SU-DHL-6 (cell line): ENCODE measurements at regions not wholly inside any gene's neighbourhood (a gene's known extent, or its start where the extent isn't known, plus 50 kb on each side); places are given as distances from the start of the nearest gene placed in this dataset.

Experiments used
- H2AFZ ChIP-seq: fragments of 200-600 bp; sonication (generic); 2 replicates; pipeline ENCODE4 v1.6.1; 2014; ENCODE audit warnings: low read depth, mild to moderate bottlenecking, moderate library complexity, mixed read lengths, antibody characterized with exemption, low read length; ENCODE audit not compliant: severe bottlenecking
- H3F3A ChIP-seq: fragments of 200-600 bp; shearing (Covaris generic); 2 replicates; pipeline ENCODE4 v1.6.0; 2016; ENCODE audit warnings: antibody characterized with exemption, mild to moderate bottlenecking; ENCODE audit not compliant: insufficient read depth
- H3K27ac ChIP-seq: fragments of 200-600 bp; sonication (generic); 2 replicates; pipeline ENCODE4 v1.5.1; 2016; ENCODE audit warnings: low read depth, mild to moderate bottlenecking, low read length, moderate library complexity, mixed read lengths
- H3K27me3 ChIP-seq: fragments of 200-600 bp; sonication (generic), shearing (Covaris generic); 2 replicates; pipeline ENCODE4 v1.6.0; 2014; ENCODE audit warnings: mild to moderate bottlenecking, low read length
- H3K36me3 ChIP-seq: fragments of 200-600 bp; sonication (generic); 2 replicates; pipeline ENCODE4 v1.6.1; 2014; ENCODE audit warnings: mild to moderate bottlenecking, low read length, mixed read lengths
- H3K4me2 ChIP-seq: fragments of 300-600, 200-600 bp; shearing (Covaris generic), sonication (generic); 2 replicates; pipeline ENCODE4 v1.6.0; 2014; ENCODE audit warnings: low read length, low read depth, mild to moderate bottlenecking; ENCODE audit not compliant: poor library complexity, severe bottlenecking
- H3K4me3 ChIP-seq: fragments of 200-600 bp; sonication (generic); 2 replicates; pipeline ENCODE4 v1.5.1; 2014; ENCODE audit warnings: antibody characterized with exemption, low read length, mild to moderate bottlenecking, mixed read lengths; ENCODE audit not compliant: insufficient read depth, poor library complexity, severe bottlenecking
- H3K79me2 ChIP-seq: fragments of 200-600 bp; sonication (generic); 2 replicates; pipeline ENCODE4 v1.6.1; 2014; ENCODE audit warnings: mild to moderate bottlenecking, low read length, moderate library complexity; ENCODE audit not compliant: insufficient read depth
- H3K9ac ChIP-seq: fragments of 200-600 bp; sonication (generic); 2 replicates; pipeline ENCODE4 v1.7.0; 2014; ENCODE audit warnings: mild to moderate bottlenecking, low read length
- H3K9me2 ChIP-seq: fragments of 200-600 bp; sonication (generic); replicated peaks from 2 replicates; pipeline ENCODE4 v1.6.1; 2014; ENCODE audit warnings: low read length; ENCODE audit not compliant: insufficient read depth
- H3K9me3 ChIP-seq: fragments of 200-600 bp; sonication (generic); 2 replicates; pipeline ENCODE4 v1.6.1; 2014; ENCODE audit warnings: low read length, mixed read lengths; ENCODE audit not compliant: insufficient read depth
- H4K20me1 ChIP-seq: fragments of 200-600 bp; sonication (generic); 2 replicates; pipeline ENCODE4 v1.6.1; 2014; ENCODE audit warnings: low read depth, mild to moderate bottlenecking, antibody characterized with exemption, low read length, moderate library complexity, mixed read lengths
- EZH2phosphoT487 ChIP-seq: fragments of 200-600 bp; sonication (generic), shearing (Covaris generic); conservative IDR thresholded peaks from 2 replicates; pipeline ENCODE4 v1.6.1; 2018; ENCODE audit warnings: mild to moderate bottlenecking, antibody characterized with exemption, low read length, moderate library complexity, mixed read lengths
- TF ChIP-seq, protein P1 (sequence below): fragments of 200-600 bp; sonication (generic); IDR thresholded peaks from one replicate; pipeline ENCODE4 v1.5.1; 2017; ENCODE audit warnings: antibody characterized with exemption, mild to moderate bottlenecking, low read length, moderate library complexity; ENCODE audit not compliant: insufficient read depth, poor library complexity, severe bottlenecking

DNA sequence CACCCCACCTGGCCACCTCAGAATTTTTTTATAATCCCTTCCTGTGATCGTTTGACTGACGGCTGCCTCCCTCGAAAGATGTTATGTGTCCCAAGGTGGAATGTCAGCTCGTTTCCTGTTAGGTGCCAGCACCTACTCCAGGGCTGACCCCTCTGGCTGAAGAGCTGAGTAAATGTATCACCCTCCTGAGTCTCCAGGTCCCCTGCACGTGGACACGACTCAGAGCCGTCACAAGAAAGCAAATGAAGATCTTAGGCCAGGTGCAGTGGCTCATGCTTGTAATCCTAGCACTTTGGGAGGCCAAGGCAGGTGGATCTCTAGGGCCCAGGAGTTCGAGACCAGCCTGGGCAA, 273.2 kb downstream of the C16orf95 start:
- Histone ChIP-seq H3K27ac (no peak overlapping the region), H3K4me2 (no peak overlapping the region), H3K4me3 (no peak overlapping the region), H3F3A (no peaks in the 10 kb centered on the region), H4K20me1 (no peaks in the 10 kb centered on the region), H3K9me2 (no peaks in the 10 kb centered on the region), H2AFZ (no peak overlapping the region), H3K9me3 (no peaks in the 10 kb centered on the region), H3K9ac (no peak overlapping the region), H3K79me2 (no peaks in the 10 kb centered on the region), H3K27me3 (no peaks in the 10 kb centered on the region), H3K36me3 (no peaks in the 10 kb centered on the region)
- TF ChIP-seq EZH2phosphoT487 = no peak
- TF ChIP-seq, protein P1, sequence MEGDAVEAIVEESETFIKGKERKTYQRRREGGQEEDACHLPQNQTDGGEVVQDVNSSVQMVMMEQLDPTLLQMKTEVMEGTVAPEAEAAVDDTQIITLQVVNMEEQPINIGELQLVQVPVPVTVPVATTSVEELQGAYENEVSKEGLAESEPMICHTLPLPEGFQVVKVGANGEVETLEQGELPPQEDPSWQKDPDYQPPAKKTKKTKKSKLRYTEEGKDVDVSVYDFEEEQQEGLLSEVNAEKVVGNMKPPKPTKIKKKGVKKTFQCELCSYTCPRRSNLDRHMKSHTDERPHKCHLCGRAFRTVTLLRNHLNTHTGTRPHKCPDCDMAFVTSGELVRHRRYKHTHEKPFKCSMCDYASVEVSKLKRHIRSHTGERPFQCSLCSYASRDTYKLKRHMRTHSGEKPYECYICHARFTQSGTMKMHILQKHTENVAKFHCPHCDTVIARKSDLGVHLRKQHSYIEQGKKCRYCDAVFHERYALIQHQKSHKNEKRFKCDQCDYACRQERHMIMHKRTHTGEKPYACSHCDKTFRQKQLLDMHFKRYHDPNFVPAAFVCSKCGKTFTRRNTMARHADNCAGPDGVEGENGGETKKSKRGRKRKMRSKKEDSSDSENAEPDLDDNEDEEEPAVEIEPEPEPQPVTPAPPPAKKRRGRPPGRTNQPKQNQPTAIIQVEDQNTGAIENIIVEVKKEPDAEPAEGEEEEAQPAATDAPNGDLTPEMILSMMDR = no peak

DNA sequence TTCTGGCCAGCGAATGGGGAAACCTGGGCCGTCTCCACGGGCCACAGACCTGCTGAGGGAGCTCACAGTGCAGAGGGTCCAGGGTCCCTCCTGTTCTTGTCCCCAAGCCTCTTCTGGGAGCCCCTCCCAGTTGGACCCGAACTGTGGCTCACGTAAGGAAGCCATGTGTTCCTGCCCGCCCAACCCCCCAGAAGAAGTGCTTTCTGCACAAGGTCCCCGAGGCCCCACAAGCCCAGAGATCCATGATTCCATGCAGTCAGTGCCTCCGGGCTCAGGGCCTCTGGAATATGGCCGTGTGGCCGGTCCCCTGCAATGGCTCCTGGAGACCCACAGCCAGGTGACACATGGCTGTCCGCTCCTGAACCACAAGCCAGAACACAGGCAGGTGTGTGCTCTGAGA, 272.4 kb downstream of the C16orf95 start:
- Histone ChIP-seq H4K20me1 (no peaks in the 10 kb centered on the region), H3F3A (no peaks in the 10 kb centered on the region), H3K9me2 (no peaks in the 10 kb centered on the region), H3K9me3 (no peaks in the 10 kb centered on the region), H3K9ac (no peak overlapping the region), H2AFZ (no peak overlapping the region), H3K4me3 (no peak overlapping the region), H3K4me2 (no peak overlapping the region), H3K36me3 (no peaks in the 10 kb centered on the region), H3K27me3 (no peaks in the 10 kb centered on the region), H3K79me2 (no peaks in the 10 kb centered on the region), H3K27ac (no peak overlapping the region)
- TF ChIP-seq, protein P1 = no peak
- no peak for TF ChIP-seq EZH2phosphoT487

DNA sequence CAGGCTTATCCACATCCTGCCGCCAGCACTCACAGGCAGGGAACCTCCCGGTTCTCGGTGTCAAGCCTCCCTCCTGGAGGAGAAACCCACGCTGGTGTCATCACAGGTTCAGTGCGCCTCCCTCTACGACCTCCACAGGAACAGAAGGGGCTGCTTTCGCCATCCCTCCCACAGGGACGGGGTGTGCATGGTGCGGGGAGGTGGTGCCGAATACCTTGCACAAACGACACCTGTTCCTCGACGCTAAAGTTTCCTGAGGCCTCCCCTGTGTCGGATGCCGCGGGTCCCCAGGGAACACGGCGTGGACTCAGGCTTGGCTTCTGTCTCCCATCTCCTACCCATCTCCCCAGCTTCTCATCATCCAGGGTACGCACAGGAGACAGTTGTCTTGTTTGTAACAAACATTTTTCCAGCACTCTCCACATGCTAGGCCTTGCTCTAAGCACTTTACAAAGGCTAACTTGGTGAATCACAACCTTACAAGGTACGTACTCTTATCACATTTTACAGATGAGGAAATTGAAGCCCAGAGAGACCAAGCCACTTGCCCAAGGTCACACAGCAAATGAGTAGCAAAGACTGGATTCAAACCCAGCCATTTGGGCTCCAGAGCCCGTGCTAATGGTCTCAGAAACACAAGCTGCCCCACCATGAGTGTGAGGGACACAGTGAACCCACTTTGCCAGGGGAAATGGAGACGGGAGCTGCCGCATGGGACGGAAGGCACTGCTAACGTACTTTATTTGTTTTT, 271.6 kb downstream of the C16orf95 start:
- no peak for TF ChIP-seq EZH2phosphoT487
- TF ChIP-seq, protein P1 = no peak
- H3K36me3 ChIP-seq = no peaks in the 10 kb centered on the region
- no peak overlapping the region for H2AFZ ChIP-seq
- H3K4me3 ChIP-seq = no peak overlapping the region
- no peak overlapping the region for H3K4me2 ChIP-seq
- no peak overlapping the region for H3K9ac ChIP-seq
- H3K27me3 ChIP-seq = no peaks in the 10 kb centered on the region
- no peaks in the 10 kb centered on the region for H3K79me2 ChIP-seq
- no peak overlapping the region for H3K27ac ChIP-seq
- no peaks in the 10 kb centered on the region for H3F3A ChIP-seq
- no peaks in the 10 kb centered on the region for H4K20me1 ChIP-seq
- no peaks in the 10 kb centered on the region for H3K9me3 ChIP-seq
- no peaks in the 10 kb centered on the region for H3K9me2 ChIP-seq
